DND-41 (cell line): ENCODE measurements at regions not wholly inside any gene's neighbourhood (a gene's known extent, or its start where the extent isn't known, plus 50 kb on each side); places are given as distances from the start of the nearest gene placed in this dataset.

Source experiments
- ATAC-seq: fragments of 200-7000 bp; cut with Tn5 transposase; 3 replicates; pipeline ENCODE4 v1.9.1; 2021; ENCODE audit warnings: low read depth; ENCODE audit not compliant: insufficient read depth
- DNase-seq: peaks from one replicate; pipeline ENCODE4 v3.0.0-alpha.2; 2020
- H2AFZ ChIP-seq: 2 replicates; pipeline ENCODE4 v1.6.0; 2012; ENCODE audit warnings: low read depth, low read length
- H3K27ac ChIP-seq: 2 replicates; pipeline ENCODE4 v1.5.1; 2012; ENCODE audit warnings: low read length, inconsistent platforms
- H3K27me3 ChIP-seq: fragments of 200-600 bp; sonication (generic); 2 replicates; pipeline ENCODE4 v1.6.0; 2012; ENCODE audit warnings: low read length, mild to moderate bottlenecking, inconsistent platforms; ENCODE audit not compliant: insufficient read depth, poor library complexity
- H3K36me3 ChIP-seq: 2 replicates; pipeline ENCODE4 v1.5.1; 2012; ENCODE audit warnings: low read length, inconsistent platforms; ENCODE audit not compliant: insufficient read depth
- H3K4me1 ChIP-seq: 2 replicates; pipeline ENCODE4 v1.5.1; 2012; ENCODE audit warnings: mild to moderate bottlenecking, low read length; ENCODE audit not compliant: insufficient read depth
- H3K4me2 ChIP-seq: 2 replicates; pipeline ENCODE4 v1.6.0; 2012; ENCODE audit warnings: mild to moderate bottlenecking, moderate library complexity, low read length, inconsistent platforms; ENCODE audit not compliant: insufficient read depth
- H3K4me3 ChIP-seq, 2 experiments: fragments of 200-600 bp in 1 of 2; shearing (Covaris generic) in 1 of 2; 2 replicates each; pipeline ENCODE4 v1.5.1; 2012 to 2016; ENCODE audit warnings: inconsistent platforms in 2 of 2, low read length in 2 of 2, mild to moderate bottlenecking in 2 of 2, low read depth in 1 of 2, moderate library complexity in 1 of 2
- H3K79me2 ChIP-seq: 2 replicates; pipeline ENCODE4 v1.6.0; 2012; ENCODE audit warnings: low read length, inconsistent platforms; ENCODE audit not compliant: insufficient read depth
- H3K9ac ChIP-seq: 2 replicates; pipeline ENCODE4 v1.6.0; 2012; ENCODE audit warnings: low read depth, mild to moderate bottlenecking, inconsistent platforms, low read length, moderate library complexity
- H3K9me3 ChIP-seq: 2 replicates; pipeline ENCODE4 v1.5.1; 2012; ENCODE audit warnings: low read length, moderate library complexity, mild to moderate bottlenecking, inconsistent platforms; ENCODE audit not compliant: insufficient read depth, severe bottlenecking
- H4K20me1 ChIP-seq: 2 replicates; pipeline ENCODE4 v1.6.0; 2012; ENCODE audit warnings: low read length; ENCODE audit not compliant: insufficient read depth
- EZH2 ChIP-seq: IDR thresholded peaks from 3 replicates; pipeline ENCODE4 v1.6.1; 2012; ENCODE audit warnings: borderline replicate concordance, low read depth, mild to moderate bottlenecking, moderate library complexity, low read length, inconsistent platforms; ENCODE audit not compliant: severe bottlenecking
- TF ChIP-seq, protein P1 (sequence below): IDR thresholded peaks from 2 replicates; pipeline ENCODE4 v1.5.1; 2012; ENCODE audit warnings: borderline replicate concordance, low read length, moderate library complexity, mild to moderate bottlenecking; ENCODE audit not compliant: poor library complexity, severe bottlenecking; ENCODE audit errors: extremely low read depth

DNA sequence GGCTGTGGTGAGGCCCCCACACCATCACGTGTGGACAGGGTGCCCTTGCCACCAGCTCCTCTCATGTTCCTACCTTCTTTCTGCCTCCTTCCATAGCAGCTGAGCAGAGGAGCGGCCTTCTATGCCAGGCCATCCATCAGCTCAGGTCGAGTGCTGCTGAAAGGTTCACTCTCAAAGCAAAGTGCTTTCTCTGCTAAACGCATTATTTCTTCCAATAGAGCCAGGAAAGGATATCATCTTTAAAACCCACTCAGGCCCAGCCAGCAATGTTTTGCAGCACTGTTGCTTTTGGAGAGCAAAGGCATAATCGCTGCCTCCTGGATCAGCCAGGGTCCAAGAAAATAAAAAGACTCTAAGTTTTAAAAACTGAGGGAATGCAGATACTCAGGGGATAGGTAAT is 54.9 kb upstream of the GPRC5B start:
- no peaks in the 10 kb centered on the region for H3K36me3 ChIP-seq
- no peaks in the 10 kb centered on the region for H4K20me1 ChIP-seq
- no peak overlapping the region for H3K9ac ChIP-seq
- no peaks in the 10 kb centered on the region for H3K79me2 ChIP-seq
- DNase-seq (no peak), ATAC-seq (no peak)
- no peak for TF ChIP-seq EZH2
- TF ChIP-seq, protein P1, sequence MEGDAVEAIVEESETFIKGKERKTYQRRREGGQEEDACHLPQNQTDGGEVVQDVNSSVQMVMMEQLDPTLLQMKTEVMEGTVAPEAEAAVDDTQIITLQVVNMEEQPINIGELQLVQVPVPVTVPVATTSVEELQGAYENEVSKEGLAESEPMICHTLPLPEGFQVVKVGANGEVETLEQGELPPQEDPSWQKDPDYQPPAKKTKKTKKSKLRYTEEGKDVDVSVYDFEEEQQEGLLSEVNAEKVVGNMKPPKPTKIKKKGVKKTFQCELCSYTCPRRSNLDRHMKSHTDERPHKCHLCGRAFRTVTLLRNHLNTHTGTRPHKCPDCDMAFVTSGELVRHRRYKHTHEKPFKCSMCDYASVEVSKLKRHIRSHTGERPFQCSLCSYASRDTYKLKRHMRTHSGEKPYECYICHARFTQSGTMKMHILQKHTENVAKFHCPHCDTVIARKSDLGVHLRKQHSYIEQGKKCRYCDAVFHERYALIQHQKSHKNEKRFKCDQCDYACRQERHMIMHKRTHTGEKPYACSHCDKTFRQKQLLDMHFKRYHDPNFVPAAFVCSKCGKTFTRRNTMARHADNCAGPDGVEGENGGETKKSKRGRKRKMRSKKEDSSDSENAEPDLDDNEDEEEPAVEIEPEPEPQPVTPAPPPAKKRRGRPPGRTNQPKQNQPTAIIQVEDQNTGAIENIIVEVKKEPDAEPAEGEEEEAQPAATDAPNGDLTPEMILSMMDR: no peak
- H3K27me3 ChIP-seq: no peaks in the 10 kb centered on the region
- H3K4me3 ChIP-seq: no peak overlapping the region
- no peak overlapping the region for H3K4me2 ChIP-seq
- H3K27ac ChIP-seq: no peak overlapping the region
- H2AFZ ChIP-seq: no peak overlapping the region
- H3K4me1 ChIP-seq: no peaks in the 10 kb centered on the region
- no peaks in the 10 kb centered on the region for H3K9me3 ChIP-seq

GRCh38 chr16:19938536-19938935 is 53.9 kb upstream of the GPRC5B start:
- H3K9ac ChIP-seq: no peak overlapping the region
- H3K4me2 ChIP-seq: no peak overlapping the region
- no peaks in the 10 kb centered on the region for H3K36me3 ChIP-seq
- H4K20me1 ChIP-seq: no peaks in the 10 kb centered on the region
- H3K27ac ChIP-seq: no peak overlapping the region
- ATAC-seq: no peak
- H3K9me3 ChIP-seq: no peaks in the 10 kb centered on the region
- H3K4me1 ChIP-seq: no peaks in the 10 kb centered on the region
- TF ChIP-seq EZH2: no peak
- TF ChIP-seq, protein P1: no peak
- H2AFZ ChIP-seq: no peak overlapping the region
- no peak for DNase-seq
- no peak overlapping the region for H3K4me3 ChIP-seq
- no peaks in the 10 kb centered on the region for H3K27me3 ChIP-seq
- no peaks in the 10 kb centered on the region for H3K79me2 ChIP-seq

DNA sequence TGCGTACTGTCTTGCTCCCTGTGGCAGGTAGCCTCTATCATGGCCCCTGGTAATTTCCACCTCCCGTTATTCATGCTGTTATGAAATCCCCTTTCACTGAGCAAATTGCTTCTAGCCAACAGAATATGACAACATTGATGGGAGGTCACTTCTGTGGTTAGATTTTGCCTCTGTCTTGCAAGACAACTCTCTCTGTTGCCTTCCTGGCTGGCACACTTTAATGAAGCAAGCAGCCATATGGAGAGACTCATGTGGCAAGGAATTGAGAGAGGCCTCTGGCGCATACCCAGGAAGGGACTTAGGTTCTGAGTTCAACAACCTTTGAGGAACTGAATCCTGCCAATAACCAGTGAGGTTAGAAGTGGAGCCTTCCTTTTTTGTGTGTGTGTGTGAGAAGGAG is 51.8 kb upstream of the GPRC5B start:
- DNase-seq: no peak
- Histone ChIP-seq H2AFZ (no peak overlapping the region), H3K4me2 (no peak overlapping the region), H3K27me3 (no peaks in the 10 kb centered on the region), H4K20me1 (no peaks in the 10 kb centered on the region), H3K27ac (no peak overlapping the region), H3K4me3 (no peak overlapping the region), H3K4me1 (no peaks in the 10 kb centered on the region), H3K9me3 (no peaks in the 10 kb centered on the region), H3K79me2 (no peaks in the 10 kb centered on the region), H3K9ac (no peak overlapping the region), H3K36me3 (no peaks in the 10 kb centered on the region)
- ATAC-seq: no peak
- no peak for TF ChIP-seq EZH2
- TF ChIP-seq, protein P1: no peak

- TF ChIP-seq, protein P1: no peak
- TF ChIP-seq EZH2: no peak
- no peak overlapping the region for H3K9ac ChIP-seq
- no peak for DNase-seq
- H3K36me3 ChIP-seq: no peaks in the 10 kb centered on the region
- H3K9me3 ChIP-seq: no peaks in the 10 kb centered on the region
- H3K27me3 ChIP-seq: no peaks in the 10 kb centered on the region
- H2AFZ ChIP-seq: no peak overlapping the region
- H3K4me1 ChIP-seq: no peaks in the 10 kb centered on the region
- H3K79me2 ChIP-seq: no peaks in the 10 kb centered on the region
- H3K4me2 ChIP-seq: no peak overlapping the region
- H3K4me3 ChIP-seq: no peak overlapping the region
- H3K27ac ChIP-seq: no peak overlapping the region
- ATAC-seq: no peak
- H4K20me1 ChIP-seq: no peaks in the 10 kb centered on the region
Observed at GRCh38 chr16:19935694-19936093, 51.0 kb upstream of the GPRC5B start.
